ENCODE measurements at regions not wholly inside any gene's neighbourhood (a gene's known extent, or its start where the extent isn't known, plus 50 kb on each side); places are given as distances from the start of the nearest gene placed in this dataset.

DNA sequence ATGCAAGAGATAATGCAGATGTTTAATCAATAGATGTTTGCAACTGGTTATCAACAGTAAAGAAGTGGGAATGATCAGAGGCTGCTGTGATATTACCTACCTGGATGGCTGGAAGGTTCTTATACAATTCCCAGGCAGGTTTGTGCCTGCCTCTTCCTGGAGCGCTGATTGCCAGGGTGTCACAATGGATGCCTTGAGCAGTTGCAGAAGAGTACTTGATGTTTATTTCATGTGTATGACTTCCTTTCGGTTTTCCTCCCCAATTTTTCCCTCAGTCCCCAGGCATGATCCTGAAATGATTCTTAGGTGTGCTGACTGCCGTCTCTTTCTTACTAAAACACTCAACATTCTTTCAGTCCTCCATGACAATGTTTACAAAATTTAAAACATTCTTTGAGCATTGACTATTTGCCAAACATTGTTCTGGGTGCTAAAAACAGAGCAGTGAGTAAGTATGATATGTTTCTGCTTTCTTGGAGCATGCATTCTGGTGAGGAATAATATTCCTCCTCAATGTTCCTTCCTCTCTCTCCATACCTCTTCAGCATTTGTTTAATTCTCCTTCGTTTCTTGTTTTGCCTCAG, 416.6 kb upstream of the TRIB2 start:
- Histone ChIP-seq H3K27ac (ENCODE audit: low read depth in 1 of 2, low read length in 1 of 2) (peak overlapping the region in 1 of 2 donors; percentile 43), H3K9ac (ENCODE audit: insufficient read depth in 1 of 2, low read length in 2 of 2) (no peak overlapping the region), H3K4me3 (no peak overlapping the region), H3K4me1 (ENCODE audit: control insufficient read depth in 5 of 5, insufficient read depth in 5 of 5, low read length in 5 of 5) (peaks cover 0 to 19% (median 6%) of the 10 kb centered on the region in 5 donors), H3K9me3 (ENCODE audit: control insufficient read depth in 4 of 4, insufficient read depth in 3 of 4, low read length in 3 of 4) (no peaks in the 10 kb centered on the region), H3K27me3 (ENCODE audit: control insufficient read depth in 3 of 3, insufficient read depth in 3 of 3, low read length in 2 of 3) (no peaks in the 10 kb centered on the region), H3K36me3 (ENCODE audit: control insufficient read depth in 4 of 4, insufficient read depth in 4 of 4, low read length in 4 of 4) (no peaks in the 10 kb centered on the region)
- no peak for ATAC-seq (ENCODE audit: insufficient read depth, low FRiP score)
- 48 to 67% methylated on average over 4 of the region's 4 CpGs for WGBS, 2 donors
- TF ChIP-seq, protein P1, sequence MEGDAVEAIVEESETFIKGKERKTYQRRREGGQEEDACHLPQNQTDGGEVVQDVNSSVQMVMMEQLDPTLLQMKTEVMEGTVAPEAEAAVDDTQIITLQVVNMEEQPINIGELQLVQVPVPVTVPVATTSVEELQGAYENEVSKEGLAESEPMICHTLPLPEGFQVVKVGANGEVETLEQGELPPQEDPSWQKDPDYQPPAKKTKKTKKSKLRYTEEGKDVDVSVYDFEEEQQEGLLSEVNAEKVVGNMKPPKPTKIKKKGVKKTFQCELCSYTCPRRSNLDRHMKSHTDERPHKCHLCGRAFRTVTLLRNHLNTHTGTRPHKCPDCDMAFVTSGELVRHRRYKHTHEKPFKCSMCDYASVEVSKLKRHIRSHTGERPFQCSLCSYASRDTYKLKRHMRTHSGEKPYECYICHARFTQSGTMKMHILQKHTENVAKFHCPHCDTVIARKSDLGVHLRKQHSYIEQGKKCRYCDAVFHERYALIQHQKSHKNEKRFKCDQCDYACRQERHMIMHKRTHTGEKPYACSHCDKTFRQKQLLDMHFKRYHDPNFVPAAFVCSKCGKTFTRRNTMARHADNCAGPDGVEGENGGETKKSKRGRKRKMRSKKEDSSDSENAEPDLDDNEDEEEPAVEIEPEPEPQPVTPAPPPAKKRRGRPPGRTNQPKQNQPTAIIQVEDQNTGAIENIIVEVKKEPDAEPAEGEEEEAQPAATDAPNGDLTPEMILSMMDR (IDR thresholded peaks at IDR 0.05; ENCODE audit: control extremely low read depth, extremely low read depth), result no peak
- DNase-seq, result peak in 1 of 3 donors; percentile 39

DNA sequence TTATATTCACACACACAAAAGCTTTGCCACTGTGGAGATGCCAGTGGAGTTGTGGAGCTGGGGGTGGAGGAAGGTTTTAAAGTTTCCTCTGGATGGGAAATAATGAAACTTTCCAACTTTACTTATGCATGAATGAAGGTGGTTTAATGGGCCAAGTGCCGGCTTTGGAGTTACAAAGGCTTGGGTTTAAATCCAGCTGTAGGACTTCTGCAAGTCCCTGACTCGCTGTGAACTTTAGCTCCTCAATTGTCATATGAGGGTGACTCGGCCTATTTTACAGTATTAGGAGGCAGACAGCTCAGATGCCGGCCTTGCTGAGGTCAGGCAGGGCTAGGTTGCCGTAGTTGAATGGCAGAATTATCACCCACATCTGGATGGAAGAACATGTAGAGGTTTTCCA, 415.8 kb upstream of the TRIB2 start:
- DNase-seq (no peak), ATAC-seq (ENCODE audit: insufficient read depth, low FRiP score) (no peak)
- Histone ChIP-seq H3K9ac (ENCODE audit: insufficient read depth in 1 of 2, low read length in 2 of 2) (no peak overlapping the region), H3K27me3 (ENCODE audit: control insufficient read depth in 3 of 3, insufficient read depth in 3 of 3, low read length in 2 of 3) (no peaks in the 10 kb centered on the region), H3K27ac (ENCODE audit: low read depth in 1 of 2, low read length in 1 of 2) (no peak overlapping the region), H3K4me1 (ENCODE audit: control insufficient read depth in 5 of 5, insufficient read depth in 5 of 5, low read length in 5 of 5) (peaks cover 0 to 20% (median 6%) of the 10 kb centered on the region in 5 donors), H3K9me3 (ENCODE audit: control insufficient read depth in 4 of 4, insufficient read depth in 3 of 4, low read length in 3 of 4) (no peaks in the 10 kb centered on the region), H3K4me3 (no peak overlapping the region), H3K36me3 (ENCODE audit: control insufficient read depth in 4 of 4, insufficient read depth in 4 of 4, low read length in 4 of 4) (no peaks in the 10 kb centered on the region)
- 85 to 87% methylated on average over 5 of the region's 5 CpGs for WGBS, 2 donors
- TF ChIP-seq, protein P1 (IDR thresholded peaks at IDR 0.05; ENCODE audit: control extremely low read depth, extremely low read depth), result no peak

DNA sequence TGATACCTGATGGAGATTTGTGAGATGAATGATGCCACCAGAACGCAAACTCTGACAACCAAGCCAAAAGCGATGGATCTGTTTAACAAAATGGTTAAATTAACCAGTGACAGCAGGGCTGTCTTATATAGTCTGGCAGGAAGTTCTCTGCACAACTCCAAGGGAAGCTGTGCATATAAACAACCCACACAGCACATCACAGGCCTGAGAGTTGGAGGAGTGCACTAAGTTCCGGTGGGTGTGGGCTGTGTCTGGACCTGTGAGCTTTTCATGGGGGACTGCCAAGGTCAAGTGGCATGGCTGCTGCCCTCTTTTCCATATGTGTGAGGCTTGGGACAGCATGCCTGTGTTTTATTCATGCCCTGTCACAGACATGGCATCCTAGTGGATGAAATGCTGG, 414.6 kb upstream of the TRIB2 start:
- TF ChIP-seq, protein P1 (IDR thresholded peaks at IDR 0.05; ENCODE audit: control extremely low read depth, extremely low read depth), result no peak
- ATAC-seq (ENCODE audit: insufficient read depth, low FRiP score) (no peak), DNase-seq (peak in 1 of 3 donors; percentile 53)
- no peak overlapping the region for H3K4me3 ChIP-seq
- no peak overlapping the region for H3K9ac ChIP-seq (ENCODE audit: insufficient read depth in 1 of 2, low read length in 2 of 2)
- H3K9me3 ChIP-seq (ENCODE audit: control insufficient read depth in 4 of 4, insufficient read depth in 3 of 4, low read length in 3 of 4), result no peaks in the 10 kb centered on the region
- no peaks in the 10 kb centered on the region for H3K27me3 ChIP-seq (ENCODE audit: control insufficient read depth in 3 of 3, insufficient read depth in 3 of 3, low read length in 2 of 3)
- peaks cover 0 to 20% (median 5%) of the 10 kb centered on the region in 5 donors for H3K4me1 ChIP-seq (ENCODE audit: control insufficient read depth in 5 of 5, insufficient read depth in 5 of 5, low read length in 5 of 5)
- H3K36me3 ChIP-seq (ENCODE audit: control insufficient read depth in 4 of 4, insufficient read depth in 4 of 4, low read length in 4 of 4), result no peaks in the 10 kb centered on the region
- WGBS, 2 donors, result 69 to 80% methylated on average over 3 of the region's 3 CpGs
- H3K27ac ChIP-seq (ENCODE audit: low read depth in 1 of 2, low read length in 1 of 2), result no peak overlapping the region

DNA sequence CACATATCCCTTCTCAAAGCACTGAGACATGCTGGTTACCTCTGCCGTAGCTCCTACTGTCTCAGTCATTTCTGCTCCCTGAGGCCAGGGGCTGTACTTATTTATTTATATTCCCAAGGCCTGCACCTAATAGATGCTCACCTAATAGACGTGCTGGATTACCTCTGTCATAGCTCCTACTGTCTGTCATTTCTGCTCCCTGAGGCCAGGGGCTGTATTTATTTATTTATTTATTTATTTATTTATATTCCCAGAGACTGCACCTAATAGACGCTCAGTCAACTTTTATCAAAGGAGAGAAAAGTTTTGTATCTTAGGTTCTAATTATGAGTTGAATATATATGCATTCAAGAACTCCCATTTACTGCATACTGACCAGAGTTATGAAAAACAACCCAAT, 414.0 kb upstream of the TRIB2 start:
- Histone ChIP-seq H3K4me1 (ENCODE audit: control insufficient read depth in 5 of 5, insufficient read depth in 5 of 5, low read length in 5 of 5) (peaks cover 0 to 20% (median 5%) of the 10 kb centered on the region in 5 donors), H3K9ac (ENCODE audit: insufficient read depth in 1 of 2, low read length in 2 of 2) (no peak overlapping the region), H3K27ac (ENCODE audit: low read depth in 1 of 2, low read length in 1 of 2) (no peak overlapping the region), H3K4me3 (no peak overlapping the region), H3K36me3 (ENCODE audit: control insufficient read depth in 4 of 4, insufficient read depth in 4 of 4, low read length in 4 of 4) (no peaks in the 10 kb centered on the region), H3K27me3 (ENCODE audit: control insufficient read depth in 3 of 3, insufficient read depth in 3 of 3, low read length in 2 of 3) (no peaks in the 10 kb centered on the region), H3K9me3 (ENCODE audit: control insufficient read depth in 4 of 4, insufficient read depth in 3 of 4, low read length in 3 of 4) (no peaks in the 10 kb centered on the region)
- TF ChIP-seq, protein P1 (IDR thresholded peaks at IDR 0.05; ENCODE audit: control extremely low read depth, extremely low read depth), result no peak
- WGBS, 2 donors, result 95 to 97% methylated on average over 3 of the region's 3 CpGs
- DNase-seq (no peak), ATAC-seq (ENCODE audit: insufficient read depth, low FRiP score) (no peak)

Measured in lung (tissue), 11 donors.